C4-2B (cell line): ENCODE measurements at regions not wholly inside any gene's neighbourhood (a gene's known extent, or its start where the extent isn't known, plus 50 kb on each side); places are given as distances from the start of the nearest gene placed in this dataset.

Experiments
- CTCF ChIP-seq: fragments of 450-650 bp; conservative IDR thresholded peaks from 2 replicates; pipeline ENCODE4 v1.5.1; 2017; ENCODE audit warnings: mild to moderate bottlenecking
- ZFX ChIP-seq: fragments of 450-650 bp; IDR thresholded peaks from 2 replicates; pipeline ENCODE4 v1.6.1; 2017

GRCh38 chr3:165283328-165283727 is 87.1 kb upstream of the SLITRK3 start:
- TF ChIP-seq CTCF (no peak), ZFX (no peak)
